Right lobe of liver (tissue), 4 donors: ENCODE measurements at regions not wholly inside any gene's neighbourhood (a gene's known extent, or its start where the extent isn't known, plus 50 kb on each side); places are given as distances from the start of the nearest gene placed in this dataset.

Source experiments
- POLR2A ChIP-seq: fragments of 450-650 bp; IDR thresholded peaks from one replicate; pipeline ENCODE4 v1.6.1; 2017; ENCODE audit warnings: antibody characterized with exemption, mild to moderate bottlenecking
- TF ChIP-seq, protein P1 (sequence below), 4 donors: fragments of 200-600 bp in 3 of 4; fragments of 450-650 bp in 1 of 4; IDR thresholded peaks; one replicate each; pipeline versions ENCODE4 v1.5.1 to v1.8.0; 2016 to 2022; ENCODE audit warnings: antibody characterized with exemption in 4 of 4, mild to moderate bottlenecking in 2 of 4
- donor health status: DM: no; HTN: no; CAD: no.
- donor health status: DM: no; HTN: no; CAD: no.
- donor health status: DM: no; HTN: yes; CAD: no.

DNA sequence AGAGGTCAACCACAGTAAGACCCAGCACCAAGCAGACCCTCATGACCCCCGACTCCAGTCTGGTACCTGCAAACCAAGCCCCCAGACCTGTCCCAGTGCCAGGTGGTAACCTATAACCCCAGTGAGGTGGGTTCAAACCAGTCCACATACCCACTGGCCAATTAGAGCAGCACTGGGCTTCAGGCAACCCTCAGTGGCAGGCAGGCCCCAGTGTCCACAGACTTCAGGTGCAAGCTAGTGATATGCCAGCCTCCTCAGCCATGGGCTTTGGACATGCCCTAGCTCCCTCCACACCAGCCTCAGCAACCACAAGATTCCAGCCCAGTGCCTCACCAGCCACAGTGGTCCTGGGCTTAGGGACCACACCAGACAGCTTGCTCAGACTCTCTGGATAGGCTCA, 276.6 kb downstream of the DTWD2 start:
- TF ChIP-seq, protein P1, sequence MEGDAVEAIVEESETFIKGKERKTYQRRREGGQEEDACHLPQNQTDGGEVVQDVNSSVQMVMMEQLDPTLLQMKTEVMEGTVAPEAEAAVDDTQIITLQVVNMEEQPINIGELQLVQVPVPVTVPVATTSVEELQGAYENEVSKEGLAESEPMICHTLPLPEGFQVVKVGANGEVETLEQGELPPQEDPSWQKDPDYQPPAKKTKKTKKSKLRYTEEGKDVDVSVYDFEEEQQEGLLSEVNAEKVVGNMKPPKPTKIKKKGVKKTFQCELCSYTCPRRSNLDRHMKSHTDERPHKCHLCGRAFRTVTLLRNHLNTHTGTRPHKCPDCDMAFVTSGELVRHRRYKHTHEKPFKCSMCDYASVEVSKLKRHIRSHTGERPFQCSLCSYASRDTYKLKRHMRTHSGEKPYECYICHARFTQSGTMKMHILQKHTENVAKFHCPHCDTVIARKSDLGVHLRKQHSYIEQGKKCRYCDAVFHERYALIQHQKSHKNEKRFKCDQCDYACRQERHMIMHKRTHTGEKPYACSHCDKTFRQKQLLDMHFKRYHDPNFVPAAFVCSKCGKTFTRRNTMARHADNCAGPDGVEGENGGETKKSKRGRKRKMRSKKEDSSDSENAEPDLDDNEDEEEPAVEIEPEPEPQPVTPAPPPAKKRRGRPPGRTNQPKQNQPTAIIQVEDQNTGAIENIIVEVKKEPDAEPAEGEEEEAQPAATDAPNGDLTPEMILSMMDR (IDR thresholded peaks at IDR 0.05) = no peak
- no peak for TF ChIP-seq POLR2A
